Loucy (cell line): ENCODE measurements at regions not wholly inside any gene's neighbourhood (a gene's known extent, or its start where the extent isn't known, plus 50 kb on each side); places are given as distances from the start of the nearest gene placed in this dataset.
"Not testable (repeated sequence)": the region's sequence is repeated elsewhere in the genome, so short reads cannot be mapped to it uniquely, and the experiment has no call there.

Experiments
- EZH2phosphoT487 ChIP-seq: fragments of 200-600 bp; IDR thresholded peaks from 2 replicates; pipeline ENCODE4 v1.6.1; 2018; ENCODE audit warnings: antibody characterized with exemption, mild to moderate bottlenecking, moderate library complexity, borderline replicate concordance
- TF ChIP-seq, protein P1 (sequence below): fragments of 200-600 bp; sonication (generic); conservative IDR thresholded peaks from 2 replicates; pipeline ENCODE4 v1.5.1; 2014; ENCODE audit warnings: mild to moderate bottlenecking, antibody characterized with exemption, low read length

DNA sequence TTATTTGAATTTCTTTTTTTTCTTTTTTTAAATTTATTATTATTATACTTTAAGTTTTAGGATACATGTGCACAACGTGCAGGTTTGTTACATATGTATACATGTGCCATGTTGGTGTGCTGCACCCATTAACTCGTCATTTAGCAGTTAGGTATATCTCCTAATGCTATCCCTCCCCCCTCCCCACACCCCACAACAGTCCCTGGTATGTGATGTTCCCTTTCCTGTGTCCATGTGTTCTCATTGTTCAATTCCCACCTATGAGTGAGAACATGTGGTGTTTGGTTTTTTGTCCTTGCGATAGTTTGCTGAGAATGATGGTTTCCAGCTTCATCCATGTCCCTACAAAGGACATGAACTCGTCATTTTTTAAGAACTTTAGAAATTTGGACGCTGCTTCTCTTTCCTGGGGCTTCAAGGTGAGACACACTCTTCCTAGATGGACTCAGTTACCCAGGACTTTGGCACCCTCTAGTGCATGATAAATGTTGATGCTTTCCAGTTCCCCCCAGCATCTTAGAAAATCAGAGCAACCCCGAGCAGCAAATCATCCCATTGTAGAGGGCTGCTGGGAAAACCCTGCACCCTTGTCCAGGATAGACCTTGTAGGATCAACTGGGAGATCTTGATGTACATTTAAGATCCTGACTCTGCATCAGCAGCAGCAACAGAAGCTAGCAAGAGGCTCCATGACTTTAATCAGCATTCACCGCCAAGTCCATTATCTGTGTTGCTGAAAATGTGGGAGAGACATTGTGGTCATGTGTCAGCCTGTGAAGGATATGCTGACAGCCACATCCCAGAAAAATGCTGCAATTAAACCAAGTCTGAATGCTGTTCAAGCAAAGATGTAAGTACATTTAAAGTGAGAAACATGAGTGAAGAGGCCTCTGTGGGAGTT, 266.9 kb upstream of the FAM78B start:
- TF ChIP-seq, protein P1, sequence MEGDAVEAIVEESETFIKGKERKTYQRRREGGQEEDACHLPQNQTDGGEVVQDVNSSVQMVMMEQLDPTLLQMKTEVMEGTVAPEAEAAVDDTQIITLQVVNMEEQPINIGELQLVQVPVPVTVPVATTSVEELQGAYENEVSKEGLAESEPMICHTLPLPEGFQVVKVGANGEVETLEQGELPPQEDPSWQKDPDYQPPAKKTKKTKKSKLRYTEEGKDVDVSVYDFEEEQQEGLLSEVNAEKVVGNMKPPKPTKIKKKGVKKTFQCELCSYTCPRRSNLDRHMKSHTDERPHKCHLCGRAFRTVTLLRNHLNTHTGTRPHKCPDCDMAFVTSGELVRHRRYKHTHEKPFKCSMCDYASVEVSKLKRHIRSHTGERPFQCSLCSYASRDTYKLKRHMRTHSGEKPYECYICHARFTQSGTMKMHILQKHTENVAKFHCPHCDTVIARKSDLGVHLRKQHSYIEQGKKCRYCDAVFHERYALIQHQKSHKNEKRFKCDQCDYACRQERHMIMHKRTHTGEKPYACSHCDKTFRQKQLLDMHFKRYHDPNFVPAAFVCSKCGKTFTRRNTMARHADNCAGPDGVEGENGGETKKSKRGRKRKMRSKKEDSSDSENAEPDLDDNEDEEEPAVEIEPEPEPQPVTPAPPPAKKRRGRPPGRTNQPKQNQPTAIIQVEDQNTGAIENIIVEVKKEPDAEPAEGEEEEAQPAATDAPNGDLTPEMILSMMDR: peak; percentile 60
- TF ChIP-seq EZH2phosphoT487: not testable (repeated sequence)
